ENCODE measurements at regions not wholly inside any gene's neighbourhood (a gene's known extent, or its start where the extent isn't known, plus 50 kb on each side); places are given as distances from the start of the nearest gene placed in this dataset.

- Histone ChIP-seq H3K4me2 (ENCODE audit: control insufficient read depth, extremely low read depth, insufficient read depth, low read depth, low read length) (peak overlapping the region; percentile 49), H3K4me1 (ENCODE audit: control insufficient read depth, extremely low read depth, insufficient read depth, low read length) (peaks cover 22% of the 10 kb centered on the region), H3K4me3 (ENCODE audit: control insufficient read depth in 2 of 3, extremely low read depth in 1 of 3, insufficient read depth in 2 of 3, low read depth in 1 of 3, low read length in 3 of 3) (peak overlapping the region in 1 of 3 experiments; percentile 1), H3K27ac (ENCODE audit: control insufficient read depth, insufficient read depth, low read length) (peak overlapping the region; percentile 11), H2AFZ (ENCODE audit: control insufficient read depth, low read length) (peak overlapping the region; percentile 68), H4K20me1 (ENCODE audit: control insufficient read depth, extremely low read depth, insufficient read depth, low read length) (no peaks in the 10 kb centered on the region), H3K9ac (ENCODE audit: control insufficient read depth, extremely low read depth, insufficient read depth, low read length) (no peak overlapping the region), H3K9me3 (ENCODE audit: control insufficient read depth, low read depth, low read length) (no peaks in the 10 kb centered on the region), H3K79me2 (ENCODE audit: control insufficient read depth, insufficient read depth, low read length) (no peaks in the 10 kb centered on the region), H3K9me1 (ENCODE audit: control insufficient read depth, extremely low read depth, insufficient read depth, low read length) (no peaks in the 10 kb centered on the region), H3K27me3 (ENCODE audit: control insufficient read depth, extremely low read depth, insufficient read depth, low read length) (no peaks in the 10 kb centered on the region), H3K36me3 (ENCODE audit: control insufficient read depth in 2 of 2, extremely low read depth in 1 of 2, insufficient read depth in 2 of 2, low read length in 2 of 2) (no peaks in the 10 kb centered on the region)
- peak; percentile 79 for FAIRE-seq
- TF ChIP-seq EZH2 (IDR thresholded peaks at IDR 0.05; ENCODE audit: low read length): no peak
- no peak for DNase-seq (ENCODE audit: low read depth, low spot score)
- dilution Hi-C loops (cut with MboI; ENCODE audit: extremely low pct_ligation_motif_present, low sequenced_read_pairs): no loop called here
Measured at GRCh38 chr15:96225642-96226259, 104.7 kb upstream of the NR2F2 start.

- DNase-seq (ENCODE audit: low read depth, low spot score): peak; percentile 84
- no peaks in the 10 kb centered on the region for H3K36me3 ChIP-seq (ENCODE audit: control insufficient read depth in 2 of 2, extremely low read depth in 1 of 2, insufficient read depth in 2 of 2, low read length in 2 of 2)
Measured at GRCh38 chr15:96230526-96231181, 99.8 kb upstream of the NR2F2 start.

More at GRCh38 chr15:96230526-96231181, 99.8 kb upstream of the NR2F2 start:
- H2AFZ ChIP-seq (ENCODE audit: control insufficient read depth, low read length): peak overlapping the region; percentile 17
- no peaks in the 10 kb centered on the region for H3K27me3 ChIP-seq (ENCODE audit: control insufficient read depth, extremely low read depth, insufficient read depth, low read length)
- no peaks in the 10 kb centered on the region for H4K20me1 ChIP-seq (ENCODE audit: control insufficient read depth, extremely low read depth, insufficient read depth, low read length)
- H3K4me1 ChIP-seq (ENCODE audit: control insufficient read depth, extremely low read depth, insufficient read depth, low read length): peaks cover 41% of the 10 kb centered on the region
- no peak overlapping the region for H3K9ac ChIP-seq (ENCODE audit: control insufficient read depth, extremely low read depth, insufficient read depth, low read length)
- H3K79me2 ChIP-seq (ENCODE audit: control insufficient read depth, insufficient read depth, low read length): no peaks in the 10 kb centered on the region
- peak overlapping the region; percentile 65 for H3K27ac ChIP-seq (ENCODE audit: control insufficient read depth, insufficient read depth, low read length)
- H3K4me2 ChIP-seq (ENCODE audit: control insufficient read depth, extremely low read depth, insufficient read depth, low read depth, low read length): peak overlapping the region; percentile 7
- dilution Hi-C loops (cut with MboI; ENCODE audit: extremely low pct_ligation_motif_present, low sequenced_read_pairs): no loop called here
- peak overlapping the region in 1 of 3 experiments; percentile 19 for H3K4me3 ChIP-seq (ENCODE audit: control insufficient read depth in 2 of 3, extremely low read depth in 1 of 3, insufficient read depth in 2 of 3, low read depth in 1 of 3, low read length in 3 of 3)
- no peak for TF ChIP-seq EZH2 (IDR thresholded peaks at IDR 0.05; ENCODE audit: low read length)
- TF ChIP-seq CTCF (optimal IDR thresholded peaks at IDR 0.05 in 1 of 3, IDR thresholded peaks at IDR 0.05 in 1 of 3, conservative IDR thresholded peaks at IDR 0.05 in 1 of 3; ENCODE audit: extremely low read depth in 1 of 3, insufficient read depth in 2 of 3, low read length in 3 of 3): no peak
- FAIRE-seq: peak; percentile 53
- no peaks in the 10 kb centered on the region for H3K9me1 ChIP-seq (ENCODE audit: control insufficient read depth, extremely low read depth, insufficient read depth, low read length)
- no peaks in the 10 kb centered on the region for H3K9me3 ChIP-seq (ENCODE audit: control insufficient read depth, low read depth, low read length)

Measured in keratinocyte (primary cell).